K562 (cell line): ENCODE measurements at regions not wholly inside any gene's neighbourhood (a gene's known extent, or its start where the extent isn't known, plus 50 kb on each side); places are given as distances from the start of the nearest gene placed in this dataset.

Experiments
- CXXC5 ChIP-seq: fragments of 250-450 bp; sonication (Bioruptor Pico); IDR thresholded peaks from 2 replicates; pipeline ENCODE4 v1.8.0; 2022; ENCODE audit warnings: inconsistent platforms, mild to moderate bottlenecking, moderate library complexity
- HMGN3 ChIP-seq: IDR thresholded peaks from 2 replicates; pipeline ENCODE4 v1.6.1; 2011; ENCODE audit warnings: borderline replicate concordance, low read depth, mild to moderate bottlenecking, mixed read lengths, low read length; ENCODE audit not compliant: insufficient read length; ENCODE audit errors: extremely low read depth
- RBM25 ChIP-seq: fragments of 200-400 bp; formaldehyde crosslinking; IDR thresholded peaks from 2 replicates; pipeline ENCODE4 v1.6.1; 2018; ENCODE audit warnings: low read length, low read depth, moderate library complexity; ENCODE audit not compliant: severe bottlenecking
- U2AF1 ChIP-seq: fragments of 200-400 bp; formaldehyde crosslinking; optimal IDR thresholded peaks from 2 replicates; pipeline ENCODE3; 2017; ENCODE audit warnings: mild to moderate bottlenecking, low read depth, low read length, moderate library complexity
- ZEB2 ChIP-seq: fragments of 450-650 bp; IDR thresholded peaks from 2 replicates; pipeline ENCODE4 v1.6.1; 2016
- TF ChIP-seq, protein P1 (sequence below): fragments of 450-650 bp; IDR thresholded peaks from 2 replicates; pipeline ENCODE4 v1.6.1; 2017; ENCODE audit warnings: antibody characterized with exemption, mild to moderate bottlenecking
- TF ChIP-seq, protein P2 (sequence below): fragments of 450-650 bp; IDR thresholded peaks from 2 replicates; pipeline ENCODE4 v1.6.1; 2016; ENCODE audit warnings: borderline replicate concordance
- TF ChIP-seq, protein P3 (sequence below): fragments of 250-450 bp; sonication (Bioruptor Pico); IDR thresholded peaks from 2 replicates; pipeline ENCODE4 v1.4.0; 2020

DNA sequence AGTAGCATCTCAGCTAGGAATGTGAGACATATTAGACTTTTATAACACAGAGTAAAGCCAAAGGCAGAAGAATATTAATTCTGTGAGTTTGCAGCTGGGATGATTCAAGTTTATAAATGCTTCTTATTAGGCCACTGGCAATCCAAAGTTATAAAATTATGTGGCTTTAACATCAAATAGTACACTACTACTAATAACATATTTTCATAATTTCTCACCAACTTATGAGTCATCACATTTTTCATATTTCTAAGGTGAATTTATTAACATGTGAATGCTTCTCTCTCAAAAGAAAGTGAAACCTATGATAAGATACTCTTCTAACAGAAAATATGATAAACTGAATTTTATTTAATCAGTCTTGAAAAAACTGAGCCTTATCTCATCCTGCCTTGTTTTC is 1348.2 kb upstream of the ALCAM start (continued):
- TF ChIP-seq, protein P1, sequence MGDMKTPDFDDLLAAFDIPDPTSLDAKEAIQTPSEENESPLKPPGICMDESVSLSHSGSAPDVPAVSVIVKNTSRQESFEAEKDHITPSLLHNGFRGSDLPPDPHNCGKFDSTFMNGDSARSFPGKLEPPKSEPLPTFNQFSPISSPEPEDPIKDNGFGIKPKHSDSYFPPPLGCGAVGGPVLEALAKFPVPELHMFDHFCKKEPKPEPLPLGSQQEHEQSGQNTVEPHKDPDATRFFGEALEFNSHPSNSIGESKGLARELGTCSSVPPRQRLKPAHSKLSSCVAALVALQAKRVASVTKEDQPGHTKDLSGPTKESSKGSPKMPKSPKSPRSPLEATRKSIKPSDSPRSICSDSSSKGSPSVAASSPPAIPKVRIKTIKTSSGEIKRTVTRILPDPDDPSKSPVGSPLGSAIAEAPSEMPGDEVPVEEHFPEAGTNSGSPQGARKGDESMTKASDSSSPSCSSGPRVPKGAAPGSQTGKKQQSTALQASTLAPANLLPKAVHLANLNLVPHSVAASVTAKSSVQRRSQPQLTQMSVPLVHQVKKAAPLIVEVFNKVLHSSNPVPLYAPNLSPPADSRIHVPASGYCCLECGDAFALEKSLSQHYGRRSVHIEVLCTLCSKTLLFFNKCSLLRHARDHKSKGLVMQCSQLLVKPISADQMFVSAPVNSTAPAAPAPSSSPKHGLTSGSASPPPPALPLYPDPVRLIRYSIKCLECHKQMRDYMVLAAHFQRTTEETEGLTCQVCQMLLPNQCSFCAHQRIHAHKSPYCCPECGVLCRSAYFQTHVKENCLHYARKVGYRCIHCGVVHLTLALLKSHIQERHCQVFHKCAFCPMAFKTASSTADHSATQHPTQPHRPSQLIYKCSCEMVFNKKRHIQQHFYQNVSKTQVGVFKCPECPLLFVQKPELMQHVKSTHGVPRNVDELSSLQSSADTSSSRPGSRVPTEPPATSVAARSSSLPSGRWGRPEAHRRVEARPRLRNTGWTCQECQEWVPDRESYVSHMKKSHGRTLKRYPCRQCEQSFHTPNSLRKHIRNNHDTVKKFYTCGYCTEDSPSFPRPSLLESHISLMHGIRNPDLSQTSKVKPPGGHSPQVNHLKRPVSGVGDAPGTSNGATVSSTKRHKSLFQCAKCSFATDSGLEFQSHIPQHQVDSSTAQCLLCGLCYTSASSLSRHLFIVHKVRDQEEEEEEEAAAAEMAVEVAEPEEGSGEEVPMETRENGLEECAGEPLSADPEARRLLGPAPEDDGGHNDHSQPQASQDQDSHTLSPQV = no peak
- TF ChIP-seq, protein P2, sequence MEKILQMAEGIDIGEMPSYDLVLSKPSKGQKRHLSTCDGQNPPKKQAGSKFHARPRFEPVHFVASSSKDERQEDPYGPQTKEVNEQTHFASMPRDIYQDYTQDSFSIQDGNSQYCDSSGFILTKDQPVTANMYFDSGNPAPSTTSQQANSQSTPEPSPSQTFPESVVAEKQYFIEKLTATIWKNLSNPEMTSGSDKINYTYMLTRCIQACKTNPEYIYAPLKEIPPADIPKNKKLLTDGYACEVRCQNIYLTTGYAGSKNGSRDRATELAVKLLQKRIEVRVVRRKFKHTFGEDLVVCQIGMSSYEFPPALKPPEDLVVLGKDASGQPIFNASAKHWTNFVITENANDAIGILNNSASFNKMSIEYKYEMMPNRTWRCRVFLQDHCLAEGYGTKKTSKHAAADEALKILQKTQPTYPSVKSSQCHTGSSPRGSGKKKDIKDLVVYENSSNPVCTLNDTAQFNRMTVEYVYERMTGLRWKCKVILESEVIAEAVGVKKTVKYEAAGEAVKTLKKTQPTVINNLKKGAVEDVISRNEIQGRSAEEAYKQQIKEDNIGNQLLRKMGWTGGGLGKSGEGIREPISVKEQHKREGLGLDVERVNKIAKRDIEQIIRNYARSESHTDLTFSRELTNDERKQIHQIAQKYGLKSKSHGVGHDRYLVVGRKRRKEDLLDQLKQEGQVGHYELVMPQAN = no peak
- no peak for TF ChIP-seq ZEB2
- no peak for TF ChIP-seq HMGN3
- no peak for TF ChIP-seq RBM25
- TF ChIP-seq U2AF1 = no peak
- no peak for TF ChIP-seq CXXC5
- TF ChIP-seq, protein P3, sequence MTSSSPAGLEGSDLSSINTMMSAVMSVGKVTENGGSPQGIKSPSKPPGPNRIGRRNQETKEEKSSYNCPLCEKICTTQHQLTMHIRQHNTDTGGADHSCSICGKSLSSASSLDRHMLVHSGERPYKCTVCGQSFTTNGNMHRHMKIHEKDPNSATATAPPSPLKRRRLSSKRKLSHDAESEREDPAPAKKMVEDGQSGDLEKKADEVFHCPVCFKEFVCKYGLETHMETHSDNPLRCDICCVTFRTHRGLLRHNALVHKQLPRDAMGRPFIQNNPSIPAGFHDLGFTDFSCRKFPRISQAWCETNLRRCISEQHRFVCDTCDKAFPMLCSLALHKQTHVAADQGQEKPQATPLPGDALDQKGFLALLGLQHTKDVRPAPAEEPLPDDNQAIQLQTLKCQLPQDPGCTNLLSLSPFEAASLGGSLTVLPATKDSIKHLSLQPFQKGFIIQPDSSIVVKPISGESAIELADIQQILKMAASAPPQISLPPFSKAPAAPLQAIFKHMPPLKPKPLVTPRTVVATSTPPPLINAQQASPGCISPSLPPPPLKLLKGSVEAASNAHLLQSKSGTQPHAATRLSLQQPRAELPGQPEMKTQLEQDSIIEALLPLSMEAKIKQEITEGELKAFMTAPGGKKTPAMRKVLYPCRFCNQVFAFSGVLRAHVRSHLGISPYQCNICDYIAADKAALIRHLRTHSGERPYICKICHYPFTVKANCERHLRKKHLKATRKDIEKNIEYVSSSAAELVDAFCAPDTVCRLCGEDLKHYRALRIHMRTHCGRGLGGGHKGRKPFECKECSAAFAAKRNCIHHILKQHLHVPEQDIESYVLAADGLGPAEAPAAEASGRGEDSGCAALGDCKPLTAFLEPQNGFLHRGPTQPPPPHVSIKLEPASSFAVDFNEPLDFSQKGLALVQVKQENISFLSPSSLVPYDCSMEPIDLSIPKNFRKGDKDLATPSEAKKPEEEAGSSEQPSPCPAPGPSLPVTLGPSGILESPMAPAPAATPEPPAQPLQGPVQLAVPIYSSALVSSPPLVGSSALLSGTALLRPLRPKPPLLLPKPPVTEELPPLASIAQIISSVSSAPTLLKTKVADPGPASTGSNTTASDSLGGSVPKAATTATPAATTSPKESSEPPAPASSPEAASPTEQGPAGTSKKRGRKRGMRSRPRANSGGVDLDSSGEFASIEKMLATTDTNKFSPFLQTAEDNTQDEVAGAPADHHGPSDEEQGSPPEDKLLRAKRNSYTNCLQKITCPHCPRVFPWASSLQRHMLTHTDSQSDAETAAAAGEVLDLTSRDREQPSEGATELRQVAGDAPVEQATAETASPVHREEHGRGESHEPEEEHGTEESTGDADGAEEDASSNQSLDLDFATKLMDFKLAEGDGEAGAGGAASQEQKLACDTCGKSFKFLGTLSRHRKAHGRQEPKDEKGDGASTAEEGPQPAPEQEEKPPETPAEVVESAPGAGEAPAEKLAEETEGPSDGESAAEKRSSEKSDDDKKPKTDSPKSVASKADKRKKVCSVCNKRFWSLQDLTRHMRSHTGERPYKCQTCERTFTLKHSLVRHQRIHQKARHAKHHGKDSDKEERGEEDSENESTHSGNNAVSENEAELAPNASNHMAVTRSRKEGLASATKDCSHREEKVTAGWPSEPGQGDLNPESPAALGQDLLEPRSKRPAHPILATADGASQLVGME (CRISPR knock-in tag) = no peak
